WI38 (cell line): ENCODE measurements at regions not wholly inside any gene's neighbourhood (a gene's known extent, or its start where the extent isn't known, plus 50 kb on each side); places are given as distances from the start of the nearest gene placed in this dataset.

Source experiments
- H3K4me3 ChIP-seq: 2 replicates; pipeline ENCODE4 v1.5.1; 2011; ENCODE audit warnings: low read depth, mild to moderate bottlenecking, control low read depth, low read length
- TF ChIP-seq, protein P1 (sequence below): IDR thresholded peaks from 2 replicates; pipeline ENCODE4 v1.5.1; 2012; ENCODE audit warnings: low read depth, mild to moderate bottlenecking, control low read depth, low read length

DNA sequence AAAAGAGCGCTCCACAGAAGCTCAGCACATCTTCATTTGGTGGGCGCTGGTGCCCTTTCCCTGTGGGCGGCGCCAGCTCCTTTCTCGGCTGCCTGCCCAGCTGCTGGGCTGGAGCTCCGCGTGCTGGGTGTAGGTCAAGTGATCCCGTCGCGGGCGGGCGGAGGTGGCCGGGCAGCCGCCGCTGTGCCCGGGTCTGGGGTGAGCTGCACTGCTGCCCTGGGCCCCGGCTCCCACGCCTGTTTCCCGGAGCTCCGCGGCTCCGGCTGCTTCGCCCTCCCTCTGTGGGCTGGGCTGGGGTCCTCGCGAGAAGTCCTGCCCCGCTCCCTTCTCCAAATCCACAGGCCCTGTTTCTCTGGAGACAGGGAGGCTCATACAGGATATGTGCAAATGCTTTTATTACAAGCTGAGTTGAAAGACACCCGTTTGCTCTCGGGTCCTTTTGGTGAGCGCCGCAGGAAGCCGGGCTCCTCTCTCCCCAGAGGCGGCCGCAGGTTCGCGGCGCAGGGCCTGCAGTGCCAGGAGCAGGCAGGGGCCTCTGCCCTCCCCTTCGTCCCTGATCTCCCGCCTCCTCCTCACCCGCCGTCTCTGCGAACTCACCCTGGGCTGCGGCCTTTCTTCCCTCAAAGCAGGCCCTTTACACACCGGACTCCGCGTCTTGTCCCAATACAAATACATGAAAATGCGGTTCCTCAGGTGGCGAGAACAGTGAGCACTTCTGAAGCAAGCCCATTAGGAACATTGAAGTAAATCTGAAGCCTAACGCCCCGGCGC lies 67.8 kb upstream of the CAPRIN2 start:
- H3K4me3 ChIP-seq: peak overlapping the region; percentile 51
- TF ChIP-seq, protein P1, sequence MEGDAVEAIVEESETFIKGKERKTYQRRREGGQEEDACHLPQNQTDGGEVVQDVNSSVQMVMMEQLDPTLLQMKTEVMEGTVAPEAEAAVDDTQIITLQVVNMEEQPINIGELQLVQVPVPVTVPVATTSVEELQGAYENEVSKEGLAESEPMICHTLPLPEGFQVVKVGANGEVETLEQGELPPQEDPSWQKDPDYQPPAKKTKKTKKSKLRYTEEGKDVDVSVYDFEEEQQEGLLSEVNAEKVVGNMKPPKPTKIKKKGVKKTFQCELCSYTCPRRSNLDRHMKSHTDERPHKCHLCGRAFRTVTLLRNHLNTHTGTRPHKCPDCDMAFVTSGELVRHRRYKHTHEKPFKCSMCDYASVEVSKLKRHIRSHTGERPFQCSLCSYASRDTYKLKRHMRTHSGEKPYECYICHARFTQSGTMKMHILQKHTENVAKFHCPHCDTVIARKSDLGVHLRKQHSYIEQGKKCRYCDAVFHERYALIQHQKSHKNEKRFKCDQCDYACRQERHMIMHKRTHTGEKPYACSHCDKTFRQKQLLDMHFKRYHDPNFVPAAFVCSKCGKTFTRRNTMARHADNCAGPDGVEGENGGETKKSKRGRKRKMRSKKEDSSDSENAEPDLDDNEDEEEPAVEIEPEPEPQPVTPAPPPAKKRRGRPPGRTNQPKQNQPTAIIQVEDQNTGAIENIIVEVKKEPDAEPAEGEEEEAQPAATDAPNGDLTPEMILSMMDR: no peak

DNA sequence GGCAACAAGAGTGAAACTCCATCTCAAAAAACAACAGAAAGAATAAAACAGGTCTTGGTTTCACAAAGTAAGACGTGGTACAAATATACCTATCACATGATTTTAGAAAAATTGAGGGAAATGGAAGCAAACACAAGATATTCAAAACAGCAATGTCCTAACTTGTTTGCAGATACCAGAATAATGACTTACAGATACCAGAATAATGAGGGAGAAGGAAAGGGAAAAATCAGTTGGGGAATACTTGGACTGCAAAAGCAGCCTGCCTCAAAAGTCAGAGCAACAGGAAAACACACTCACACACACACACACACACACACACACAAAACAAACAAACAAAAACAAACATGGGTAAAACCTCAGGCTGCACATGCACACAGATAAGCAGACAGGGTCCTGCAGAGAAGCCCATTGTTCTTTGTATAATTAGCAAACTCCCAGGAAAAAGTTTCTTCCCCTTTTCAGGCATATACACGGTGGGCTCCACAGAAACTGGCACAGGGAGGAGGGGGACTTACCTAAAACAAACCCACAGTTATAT lies 65.7 kb upstream of the CAPRIN2 start:
- TF ChIP-seq, protein P1: no peak
- H3K4me3 ChIP-seq: no peak overlapping the region

DNA sequence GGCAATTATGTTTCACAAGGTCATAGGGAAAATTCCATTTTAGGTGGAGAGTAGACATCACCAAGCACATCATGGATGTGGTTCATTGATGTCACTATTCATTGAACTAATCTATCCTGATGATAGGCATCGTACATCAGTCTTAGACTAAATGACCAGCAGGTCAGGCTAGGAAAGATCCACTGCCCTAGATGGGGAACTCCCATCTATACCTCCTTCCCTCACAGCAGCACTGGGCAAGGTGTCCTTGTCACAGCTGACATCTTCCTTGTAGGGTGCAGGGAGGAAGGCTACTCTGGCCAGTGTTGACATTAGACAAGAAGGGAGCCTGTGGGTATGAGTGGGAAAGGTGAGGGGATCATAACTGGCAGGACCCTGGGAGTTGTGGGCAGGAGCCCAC lies 63.8 kb upstream of the CAPRIN2 start:
- H3K4me3 ChIP-seq: no peak overlapping the region
- TF ChIP-seq, protein P1: no peak

DNA sequence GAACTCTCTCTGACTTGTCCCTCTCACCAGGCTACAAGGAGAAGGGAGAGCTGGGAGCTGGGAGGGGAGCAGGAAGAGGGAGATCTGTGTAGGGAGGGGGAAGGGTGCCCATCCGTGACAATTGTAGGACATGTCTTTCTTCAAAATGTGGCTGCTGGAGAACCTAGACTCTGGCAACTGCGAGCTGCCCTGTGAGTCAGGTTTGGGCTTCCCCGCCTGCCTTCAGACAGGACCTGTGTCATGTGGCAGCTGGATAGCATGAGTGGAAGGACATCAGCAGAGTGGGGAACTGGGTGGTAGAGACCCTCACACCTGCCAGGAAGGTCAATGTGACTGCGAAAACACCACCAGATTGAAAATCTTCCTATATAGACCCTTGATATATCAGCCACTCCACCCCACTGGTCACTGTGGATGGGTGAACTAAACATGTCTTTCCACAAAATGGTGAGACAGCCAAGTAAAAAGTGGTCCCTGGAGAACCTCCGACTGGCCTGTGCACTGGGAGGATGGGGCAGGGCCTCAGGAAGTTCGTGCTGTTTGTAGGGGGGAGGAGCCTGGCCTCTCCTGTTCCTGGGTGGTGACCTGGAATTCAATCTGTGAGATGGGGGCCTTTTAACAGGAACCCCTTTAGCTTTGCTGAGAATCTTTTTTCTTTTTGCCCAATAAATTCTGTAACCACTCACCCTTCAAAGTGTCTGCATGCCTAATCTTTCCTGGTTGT lies 62.2 kb upstream of the CAPRIN2 start:
- H3K4me3 ChIP-seq: no peak overlapping the region
- TF ChIP-seq, protein P1: no peak

DNA sequence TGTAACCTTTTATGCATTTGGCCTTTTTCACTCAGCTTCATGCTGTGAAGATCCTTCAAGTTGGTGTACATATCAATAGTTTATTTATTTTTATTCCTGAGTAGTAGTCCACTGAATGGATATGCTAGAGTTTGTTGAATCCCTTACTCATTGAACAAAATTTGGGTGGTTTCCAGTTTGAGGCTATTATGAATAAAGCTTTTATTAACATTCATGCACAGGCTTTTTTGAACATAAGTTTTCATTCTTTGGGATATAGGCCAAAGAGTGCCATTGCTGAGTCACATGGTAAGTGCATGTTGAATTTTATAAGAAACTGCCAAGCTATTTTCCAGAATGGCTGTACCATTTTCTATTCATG lies 59.5 kb upstream of the CAPRIN2 start:
- no peak overlapping the region for H3K4me3 ChIP-seq
- TF ChIP-seq, protein P1: no peak

DNA sequence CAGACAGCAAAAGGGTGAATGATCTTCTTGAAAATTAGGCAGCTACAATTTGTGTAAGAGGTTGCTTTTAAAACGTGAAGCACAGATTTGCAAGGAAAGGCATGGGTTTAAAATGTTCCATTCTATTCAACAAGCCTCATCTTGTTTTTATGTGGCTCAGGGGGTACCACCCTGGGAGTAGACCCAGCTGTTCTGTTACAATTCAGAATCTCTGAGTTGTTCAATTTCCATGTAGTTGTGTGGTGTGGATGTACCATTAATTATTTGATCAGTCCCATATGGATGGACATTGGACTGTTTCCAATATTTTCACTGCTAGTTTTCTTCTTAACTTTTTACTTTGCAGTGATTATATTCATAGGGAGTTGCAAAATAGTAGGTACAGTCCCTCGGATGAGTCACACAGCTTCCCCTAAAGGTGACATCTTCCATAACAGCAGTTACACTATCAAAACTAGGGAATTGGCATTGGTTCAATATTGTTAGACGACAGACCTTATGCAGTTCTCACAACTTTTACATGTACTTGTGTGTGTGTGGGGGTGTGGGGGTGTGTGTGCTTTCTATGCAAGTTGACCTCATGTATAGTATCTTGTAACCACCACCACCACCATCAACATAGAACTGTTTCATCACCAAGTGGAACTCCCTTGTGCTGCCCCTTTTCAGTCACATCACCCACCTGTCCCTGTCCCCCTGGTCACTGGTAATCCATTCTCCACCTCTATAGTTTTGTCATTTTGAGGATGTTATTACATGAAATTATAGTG lies 59.0 kb upstream of the CAPRIN2 start:
- H3K4me3 ChIP-seq: no peak overlapping the region
- TF ChIP-seq, protein P1: no peak

DNA sequence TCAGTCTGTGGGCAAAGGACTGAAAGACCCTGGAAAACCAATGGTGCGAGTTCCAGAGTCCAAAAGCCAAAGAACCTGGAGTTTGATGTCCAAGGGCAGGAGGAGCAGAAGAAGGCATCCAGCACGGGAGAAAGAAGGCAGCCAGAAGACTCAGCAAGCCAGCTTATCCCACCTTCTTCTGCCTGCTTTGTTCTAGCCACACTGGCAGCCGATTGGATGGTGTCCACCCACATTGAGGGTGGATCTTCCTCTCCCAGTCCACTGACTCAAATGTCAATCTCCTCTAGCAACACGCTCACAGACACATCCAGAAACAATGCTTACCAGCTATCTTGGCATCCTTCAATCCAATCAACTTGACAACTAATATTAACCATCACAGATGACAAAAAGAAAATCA lies 57.2 kb upstream of the CAPRIN2 start:
- TF ChIP-seq, protein P1: no peak
- H3K4me3 ChIP-seq: no peak overlapping the region
